ENCODE measurements at regions not wholly inside any gene's neighbourhood (a gene's known extent, or its start where the extent isn't known, plus 50 kb on each side); places are given as distances from the start of the nearest gene placed in this dataset.

DNA sequence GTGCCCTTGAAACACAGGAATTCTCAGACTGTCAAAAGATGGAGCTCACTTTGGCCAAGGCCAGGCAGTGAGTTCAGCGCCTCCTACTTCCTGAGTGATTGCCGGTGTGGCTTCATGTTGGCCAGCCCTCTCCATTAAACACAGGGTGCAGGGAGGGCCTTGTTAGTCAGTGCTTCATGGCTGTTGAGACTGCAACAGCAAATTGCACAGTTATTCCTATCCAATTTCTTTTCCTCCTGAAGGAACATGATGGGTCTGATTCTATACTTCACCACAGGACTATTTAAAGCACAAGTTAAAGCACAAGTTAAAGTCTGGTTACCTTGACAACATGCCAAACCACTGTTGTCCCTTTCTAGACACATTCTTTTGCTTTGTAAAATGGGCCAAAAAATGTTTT is 156.6 kb downstream of the SIPA1L2 start:
- no peaks in the 10 kb centered on the region for H3K9me3 ChIP-seq
- H3K27ac ChIP-seq, result peak overlapping the region in 3 of 4 donors; percentile 1 to 42 (median 2)
- H3K4me1 ChIP-seq, result peaks cover 6 to 47% (median 13%) of the 10 kb centered on the region in 3 donors
- H3K36me3 ChIP-seq, result peaks cover 0 to 24% of the 10 kb centered on the region in 2 donors
- H3K27me3 ChIP-seq, result no peaks in the 10 kb centered on the region
- TF ChIP-seq, protein P1, sequence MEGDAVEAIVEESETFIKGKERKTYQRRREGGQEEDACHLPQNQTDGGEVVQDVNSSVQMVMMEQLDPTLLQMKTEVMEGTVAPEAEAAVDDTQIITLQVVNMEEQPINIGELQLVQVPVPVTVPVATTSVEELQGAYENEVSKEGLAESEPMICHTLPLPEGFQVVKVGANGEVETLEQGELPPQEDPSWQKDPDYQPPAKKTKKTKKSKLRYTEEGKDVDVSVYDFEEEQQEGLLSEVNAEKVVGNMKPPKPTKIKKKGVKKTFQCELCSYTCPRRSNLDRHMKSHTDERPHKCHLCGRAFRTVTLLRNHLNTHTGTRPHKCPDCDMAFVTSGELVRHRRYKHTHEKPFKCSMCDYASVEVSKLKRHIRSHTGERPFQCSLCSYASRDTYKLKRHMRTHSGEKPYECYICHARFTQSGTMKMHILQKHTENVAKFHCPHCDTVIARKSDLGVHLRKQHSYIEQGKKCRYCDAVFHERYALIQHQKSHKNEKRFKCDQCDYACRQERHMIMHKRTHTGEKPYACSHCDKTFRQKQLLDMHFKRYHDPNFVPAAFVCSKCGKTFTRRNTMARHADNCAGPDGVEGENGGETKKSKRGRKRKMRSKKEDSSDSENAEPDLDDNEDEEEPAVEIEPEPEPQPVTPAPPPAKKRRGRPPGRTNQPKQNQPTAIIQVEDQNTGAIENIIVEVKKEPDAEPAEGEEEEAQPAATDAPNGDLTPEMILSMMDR (IDR thresholded peaks at IDR 0.05), result no peak
- no peak for TF ChIP-seq POLR2A (IDR thresholded peaks at IDR 0.05)
- TF ChIP-seq POLR2AphosphoS5 (IDR thresholded peaks at IDR 0.05), result no peak
- no peak for TF ChIP-seq EP300 (IDR thresholded peaks at IDR 0.05)
- WGBS, 2 donors (ENCODE audit: low coverage in 1 of 2), result 50 to 70% methylated on average over 2 of the region's 2 CpGs
- ATAC-seq, result peak; percentile 63
- no peak overlapping the region for H3K4me3 ChIP-seq

DNA sequence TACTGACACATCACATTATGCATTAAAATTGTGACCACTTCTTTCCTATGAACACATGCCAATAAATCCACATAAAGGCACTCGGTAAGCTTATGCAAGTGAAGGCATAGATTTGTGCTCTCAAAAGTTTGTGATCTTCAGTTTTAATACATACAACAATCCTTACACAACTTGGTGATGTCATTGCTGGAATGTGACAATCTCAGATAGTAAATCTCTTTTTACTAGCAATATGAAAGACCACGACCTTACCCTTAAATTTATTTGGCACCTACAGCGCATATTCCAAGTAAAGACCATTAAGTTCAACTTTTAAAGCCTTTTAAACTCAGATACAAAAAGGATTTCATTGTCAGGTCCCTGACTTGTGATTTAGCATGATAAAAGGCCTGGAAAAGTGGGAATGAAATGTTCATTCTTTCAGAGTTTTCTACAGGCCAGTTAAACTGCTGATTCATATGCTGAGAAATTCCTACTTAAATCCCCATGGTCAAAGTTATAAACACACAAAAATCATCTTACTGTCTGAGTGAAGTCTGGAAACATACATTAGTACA is 157.4 kb downstream of the SIPA1L2 start:
- ATAC-seq, result no peak
- H3K36me3 ChIP-seq, result peaks cover 0 to 24% of the 10 kb centered on the region in 2 donors
- H3K4me1 ChIP-seq, result peaks cover 6 to 42% (median 13%) of the 10 kb centered on the region in 3 donors
- peak overlapping the region in 3 of 4 donors; percentile 11 to 40 (median 39) for H3K27ac ChIP-seq
- H3K4me3 ChIP-seq, result no peak overlapping the region
- no peak for TF ChIP-seq POLR2AphosphoS5 (IDR thresholded peaks at IDR 0.05)
- TF ChIP-seq, protein P1 (IDR thresholded peaks at IDR 0.05), result no peak
- no peak for TF ChIP-seq POLR2A (IDR thresholded peaks at IDR 0.05)
- no peak for TF ChIP-seq EP300 (IDR thresholded peaks at IDR 0.05)
- H3K27me3 ChIP-seq, result no peaks in the 10 kb centered on the region
- H3K9me3 ChIP-seq, result no peaks in the 10 kb centered on the region
- 41 to 48% methylated on average over 3 of the region's 3 CpGs for WGBS, 2 donors (ENCODE audit: low coverage in 1 of 2)

DNA sequence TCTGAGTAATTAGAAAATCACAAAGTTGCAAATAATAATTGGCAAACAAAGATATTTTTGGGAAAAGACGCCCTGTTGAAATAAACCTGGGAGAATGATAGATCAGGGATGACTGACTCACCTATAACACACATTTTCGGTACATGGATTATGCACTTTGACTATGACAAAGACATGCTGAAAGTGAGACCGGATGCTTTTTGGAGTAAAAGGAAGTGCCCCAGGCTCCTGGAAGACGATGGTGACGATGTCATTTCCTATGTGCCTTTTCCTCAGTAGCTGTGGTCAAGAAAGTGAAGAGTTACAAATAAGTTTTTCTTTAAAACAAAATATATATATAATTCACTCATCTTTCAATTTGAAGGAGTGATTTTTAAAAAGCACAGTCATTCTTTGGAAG is 158.7 kb downstream of the SIPA1L2 start:
- H3K9me3 ChIP-seq, result no peaks in the 10 kb centered on the region
- peak overlapping the region in 1 of 4 donors; percentile 39 for H3K27ac ChIP-seq
- H3K36me3 ChIP-seq, result peaks cover 0 to 37% of the 10 kb centered on the region in 2 donors
- H3K4me1 ChIP-seq, result peaks cover 6 to 31% (median 13%) of the 10 kb centered on the region in 3 donors
- H3K27me3 ChIP-seq, result no peaks in the 10 kb centered on the region
- no peak overlapping the region for H3K4me3 ChIP-seq
- TF ChIP-seq, protein P1 (IDR thresholded peaks at IDR 0.05), result no peak
- no peak for TF ChIP-seq POLR2A (IDR thresholded peaks at IDR 0.05)
- no peak for TF ChIP-seq POLR2AphosphoS5 (IDR thresholded peaks at IDR 0.05)
- no peak for TF ChIP-seq EP300 (IDR thresholded peaks at IDR 0.05)
- 65 to 72% methylated on average over 5 of the region's 5 CpGs for WGBS, 2 donors (ENCODE audit: low coverage in 1 of 2)
- ATAC-seq, result no peak

DNA sequence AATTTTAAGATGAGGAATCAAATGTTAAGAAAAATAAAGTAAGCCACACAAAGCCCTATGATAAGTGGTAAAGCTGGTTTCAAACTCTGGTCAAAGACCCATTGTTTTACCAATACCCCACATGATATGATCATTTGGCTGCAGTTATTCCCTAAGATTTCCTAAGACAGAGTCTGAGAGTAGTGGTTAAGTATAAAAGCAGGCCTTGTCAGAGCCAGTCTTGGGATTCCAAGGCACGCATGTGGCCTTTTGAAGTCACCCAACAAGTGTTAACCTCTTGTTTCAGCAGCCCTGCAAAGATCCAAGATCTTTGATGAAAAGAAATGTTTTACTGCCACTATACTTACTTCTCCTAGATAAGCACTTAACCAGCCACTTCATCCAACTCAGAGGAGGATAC is 159.2 kb downstream of the SIPA1L2 start:
- Histone ChIP-seq H3K4me1 (peaks cover 6 to 27% (median 13%) of the 10 kb centered on the region in 3 donors), H3K36me3 (peaks cover 0 to 42% of the 10 kb centered on the region in 2 donors), H3K27ac (no peak overlapping the region), H3K4me3 (no peak overlapping the region), H3K27me3 (no peaks in the 10 kb centered on the region), H3K9me3 (no peaks in the 10 kb centered on the region)
- 80 to 100% methylated on average over 1 of the region's 1 CpG for WGBS, 2 donors (ENCODE audit: low coverage in 1 of 2)
- no peak for ATAC-seq
- no peak for TF ChIP-seq POLR2A (IDR thresholded peaks at IDR 0.05)
- TF ChIP-seq EP300 (IDR thresholded peaks at IDR 0.05), result no peak
- no peak for TF ChIP-seq POLR2AphosphoS5 (IDR thresholded peaks at IDR 0.05)
- TF ChIP-seq, protein P1 (IDR thresholded peaks at IDR 0.05), result no peak

DNA sequence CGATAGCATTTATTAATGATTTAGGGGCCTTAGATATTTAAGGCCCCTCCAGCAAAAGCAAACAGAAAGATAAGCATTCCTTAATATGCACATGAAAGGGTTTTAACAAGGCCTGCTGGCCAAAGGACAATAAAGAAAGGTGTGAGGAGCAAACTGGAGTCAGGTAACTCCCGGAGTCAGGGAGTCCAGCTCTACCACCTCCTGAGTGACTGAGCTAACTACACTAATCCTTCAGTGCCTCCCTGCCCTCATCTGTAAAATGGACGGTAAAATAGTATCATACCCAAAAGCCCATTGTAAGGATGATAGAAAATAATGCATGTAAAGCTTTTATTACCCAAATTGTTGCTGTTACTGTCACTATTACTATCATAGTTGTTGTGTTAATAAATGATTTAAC is 161.7 kb downstream of the SIPA1L2 start:
- ATAC-seq, result no peak
- H3K9me3 ChIP-seq, result no peaks in the 10 kb centered on the region
- peaks cover 6 to 22% (median 8%) of the 10 kb centered on the region in 3 donors for H3K4me1 ChIP-seq
- no peak overlapping the region for H3K27ac ChIP-seq
- TF ChIP-seq POLR2AphosphoS5 (IDR thresholded peaks at IDR 0.05) (no peak), EP300 (IDR thresholded peaks at IDR 0.05) (no peak), POLR2A (IDR thresholded peaks at IDR 0.05) (no peak)
- TF ChIP-seq, protein P1 (IDR thresholded peaks at IDR 0.05), result no peak
- WGBS, 2 donors (ENCODE audit: low coverage in 1 of 2), result 83 to 89% methylated on average over 2 to 3 of the region's 3 CpGs
- peaks cover 0 to 56% of the 10 kb centered on the region in 2 donors for H3K36me3 ChIP-seq
- no peaks in the 10 kb centered on the region for H3K27me3 ChIP-seq
- no peak overlapping the region for H3K4me3 ChIP-seq

Measured in gastroesophageal sphincter (tissue), 4 donors.